AG20443 (cell line): ENCODE measurements at regions not wholly inside any gene's neighbourhood (a gene's known extent, or its start where the extent isn't known, plus 50 kb on each side); places are given as distances from the start of the nearest gene placed in this dataset.
"Not testable (repeated sequence)": the region's sequence is repeated elsewhere in the genome, so short reads cannot be mapped to it uniquely, and the experiment has no call there.

Experiments used
- DNase-seq: peaks from one replicate; pipeline ENCODE4 v3.0.0; 2012; ENCODE audit warnings: low spot score, mixed read lengths

GRCh38 chr10:94125856-94126255 is 132.1 kb downstream of the PLCE1 start:
- peak; percentile 45 for DNase-seq

DNA sequence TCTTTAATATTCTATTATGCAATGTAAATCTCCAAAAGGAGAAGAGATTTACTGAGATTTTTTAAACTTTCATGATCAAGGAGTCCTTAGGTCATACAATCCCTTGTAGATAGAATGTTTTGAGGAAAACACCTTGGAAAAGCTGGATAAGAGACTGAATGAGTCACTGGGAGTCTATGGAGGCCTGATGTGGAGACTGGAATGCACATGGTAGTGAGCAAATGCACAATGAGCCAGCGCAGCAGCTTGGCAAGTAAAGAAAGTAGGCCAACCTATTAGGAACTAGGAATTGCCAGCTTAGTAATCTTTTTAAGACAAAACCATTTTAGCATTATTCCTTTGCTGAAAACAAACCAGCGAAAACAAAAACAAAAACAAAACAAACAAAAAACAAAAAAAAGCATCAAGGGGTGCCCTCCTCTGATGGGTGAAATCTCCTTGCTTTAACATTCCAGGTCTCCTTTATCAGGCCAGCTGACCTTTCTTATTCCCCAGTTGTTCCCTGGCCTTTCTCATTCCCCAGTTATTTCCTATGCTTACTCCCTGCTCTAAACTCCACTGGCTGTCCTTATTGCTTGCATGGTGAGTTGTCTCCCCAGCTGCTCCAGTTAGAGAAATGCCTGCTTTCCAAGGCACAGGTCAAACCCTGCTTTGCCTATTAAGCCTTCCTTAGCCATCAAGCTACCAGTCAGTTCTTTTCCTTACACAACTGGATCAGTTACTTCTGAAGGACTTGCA is 135.8 kb downstream of the PLCE1 start:
- DNase-seq, result peak; percentile 84

GRCh38 chr10:94131885-94132284 is 138.2 kb downstream of the PLCE1 start:
- peak; percentile 25 for DNase-seq

- peak; percentile 47 for DNase-seq
Measured at GRCh38 chr10:94133239-94133638, 139.5 kb downstream of the PLCE1 start.

DNA sequence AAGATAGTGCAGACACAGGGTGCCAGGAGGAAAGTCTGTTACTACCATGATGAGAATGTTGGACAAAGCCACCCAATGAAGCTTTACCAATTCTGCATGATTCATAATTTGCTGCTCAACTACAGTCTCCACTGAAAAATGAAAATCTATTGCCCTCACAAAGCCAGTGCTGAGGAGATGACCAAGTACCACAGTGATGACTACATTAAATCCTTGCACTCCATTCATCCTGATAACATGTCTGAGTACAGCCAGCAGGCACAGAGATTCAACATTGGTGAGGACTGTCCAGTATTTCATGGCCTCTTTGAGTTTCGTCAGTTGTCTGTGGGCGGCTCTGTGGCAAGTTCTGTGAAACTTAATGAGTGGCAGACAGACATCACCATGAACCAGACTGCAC is 144.0 kb downstream of the PLCE1 start:
- DNase-seq, result peak; percentile 35

- DNase-seq, result peak; percentile 57
Measured at GRCh38 chr10:94138391-94138790, 144.7 kb downstream of the PLCE1 start.

GRCh38 chr10:94143261-94143660 is 149.5 kb downstream of the PLCE1 start:
- DNase-seq, result no peak

- no peak for DNase-seq
Measured at GRCh38 chr10:94146313-94146712, 152.6 kb downstream of the PLCE1 start.

DNA sequence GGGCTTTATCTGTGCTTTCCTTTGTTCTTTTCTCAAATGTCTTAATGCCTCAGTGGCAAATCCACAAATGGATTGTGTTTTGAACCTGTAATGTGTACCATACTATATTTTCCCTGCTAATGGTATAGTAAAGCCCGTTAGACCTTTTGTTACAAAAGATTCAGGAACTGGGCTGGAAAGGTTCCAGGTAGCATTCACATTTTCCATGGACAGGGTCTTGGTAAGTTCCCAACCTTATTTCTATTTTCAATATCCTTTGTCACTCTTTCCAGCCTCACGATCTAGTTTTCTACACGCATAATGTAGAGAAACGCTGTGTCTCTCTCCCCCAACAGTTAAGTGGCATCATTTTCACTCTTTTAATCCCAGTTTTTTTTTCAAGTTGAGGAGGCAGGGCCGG is 153.0 kb downstream of the PLCE1 start:
- DNase-seq, result no peak

- DNase-seq, result no peak
Measured at GRCh38 chr10:94149702-94150101, 156.0 kb downstream of the PLCE1 start.

DNA sequence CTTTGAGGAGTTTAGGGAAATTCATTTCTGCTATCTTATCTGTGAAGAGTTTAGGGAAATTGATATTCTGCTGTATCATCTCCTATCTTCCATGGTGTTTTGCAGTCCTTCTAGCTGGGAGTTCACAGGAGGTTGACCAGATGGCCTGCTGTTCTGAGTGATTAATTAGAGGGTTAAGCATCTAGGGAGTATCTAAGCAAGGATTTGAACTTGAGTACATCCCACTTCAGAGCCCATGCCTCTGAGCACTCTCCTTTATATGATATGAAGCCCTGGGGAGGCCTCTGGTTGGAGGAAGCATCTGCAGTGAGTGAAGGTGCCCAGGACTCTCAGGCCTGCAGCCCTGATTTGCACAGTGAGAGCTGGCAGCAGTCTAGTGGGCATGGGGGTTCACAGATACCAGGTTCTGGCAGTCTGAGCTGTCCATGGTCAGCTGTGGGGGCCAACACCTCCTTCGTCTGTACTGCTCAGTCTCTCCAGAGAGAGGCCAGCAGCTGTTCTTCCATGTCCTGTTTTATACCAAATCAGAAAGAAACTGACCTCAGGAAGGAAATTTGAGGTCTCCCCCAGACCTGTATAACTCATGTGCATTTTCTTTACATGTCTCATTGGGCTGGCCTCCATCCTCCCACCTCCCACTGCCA is 156.9 kb downstream of the PLCE1 start:
- no peak for DNase-seq

GRCh38 chr10:94155722-94156271 is 162.1 kb downstream of the PLCE1 start:
- no peak for DNase-seq

GRCh38 chr10:94156453-94156852 is 162.7 kb downstream of the PLCE1 start:
- DNase-seq, result peak; percentile 21

DNA sequence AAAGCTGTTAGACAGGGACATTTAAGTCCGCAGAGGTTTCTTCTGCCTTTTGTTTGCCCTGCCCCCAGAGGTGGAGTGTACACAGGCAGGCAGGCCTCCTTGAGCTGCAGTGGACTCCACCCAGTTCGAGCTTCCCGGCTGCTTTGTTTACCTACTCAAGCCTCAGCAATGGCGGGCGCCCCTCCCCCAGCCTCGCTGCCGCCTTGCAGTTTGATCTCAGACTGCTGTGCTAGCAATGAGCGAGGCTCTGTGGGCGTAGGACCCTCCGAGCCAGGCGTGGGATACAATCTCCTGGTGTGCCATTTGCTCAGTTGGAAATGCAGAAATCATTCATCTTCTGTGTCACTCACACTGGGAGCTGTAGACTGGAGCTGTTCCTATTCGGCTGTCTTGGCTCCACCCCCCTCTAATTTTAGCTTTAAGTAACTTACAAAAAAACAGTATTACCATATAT is 171.5 kb downstream of the PLCE1 start:
- not testable (repeated sequence) for DNase-seq

- DNase-seq, result no peak
Measured at GRCh38 chr10:94172332-94172731, 178.6 kb downstream of the PLCE1 start.

- DNase-seq, result no peak
Measured at GRCh38 chr10:94173594-94173993, 179.9 kb downstream of the PLCE1 start.

- DNase-seq, result no peak
Measured at GRCh38 chr10:94174838-94175237, 181.1 kb downstream of the PLCE1 start.

DNA sequence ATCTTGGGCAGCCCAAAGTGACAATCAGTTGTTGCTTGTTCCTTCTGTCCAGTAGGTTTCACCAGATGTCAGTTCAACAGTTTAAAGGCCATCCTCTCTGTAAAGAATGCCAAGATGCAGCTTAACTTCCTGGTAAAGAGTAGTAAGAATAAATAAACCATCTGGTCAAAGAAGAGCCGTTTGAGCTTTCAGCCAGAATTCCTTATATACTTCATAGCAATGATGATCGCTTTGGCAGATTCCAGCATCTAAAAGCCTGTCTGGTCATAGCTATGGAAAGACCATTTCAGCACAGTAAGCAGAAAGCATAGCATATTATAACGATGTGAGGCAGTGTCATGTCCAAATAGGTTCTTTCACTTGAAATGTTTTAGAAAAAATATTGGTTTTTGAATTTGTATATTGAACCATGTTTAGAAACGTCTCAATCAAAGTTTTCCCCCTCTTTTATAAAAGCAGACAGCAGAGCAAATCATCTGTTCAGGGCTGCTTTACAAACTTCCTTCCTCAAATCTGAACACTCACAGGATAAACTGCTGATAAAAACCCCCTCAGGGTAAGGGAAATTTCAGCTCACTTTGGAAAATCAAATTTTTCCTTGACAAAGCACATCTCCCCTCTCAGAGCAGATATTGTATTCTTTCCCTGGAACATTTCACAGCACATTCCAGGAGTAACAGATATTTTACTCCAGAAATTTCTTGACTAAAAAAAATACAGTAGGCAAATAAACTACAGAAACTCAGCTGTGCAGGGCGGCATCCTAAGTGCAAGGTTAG is 184.1 kb downstream of the NOC3L start:
- DNase-seq, result no peak

- DNase-seq, result no peak
Measured at GRCh38 chr10:94180576-94180975, 182.2 kb downstream of the NOC3L start.

DNA sequence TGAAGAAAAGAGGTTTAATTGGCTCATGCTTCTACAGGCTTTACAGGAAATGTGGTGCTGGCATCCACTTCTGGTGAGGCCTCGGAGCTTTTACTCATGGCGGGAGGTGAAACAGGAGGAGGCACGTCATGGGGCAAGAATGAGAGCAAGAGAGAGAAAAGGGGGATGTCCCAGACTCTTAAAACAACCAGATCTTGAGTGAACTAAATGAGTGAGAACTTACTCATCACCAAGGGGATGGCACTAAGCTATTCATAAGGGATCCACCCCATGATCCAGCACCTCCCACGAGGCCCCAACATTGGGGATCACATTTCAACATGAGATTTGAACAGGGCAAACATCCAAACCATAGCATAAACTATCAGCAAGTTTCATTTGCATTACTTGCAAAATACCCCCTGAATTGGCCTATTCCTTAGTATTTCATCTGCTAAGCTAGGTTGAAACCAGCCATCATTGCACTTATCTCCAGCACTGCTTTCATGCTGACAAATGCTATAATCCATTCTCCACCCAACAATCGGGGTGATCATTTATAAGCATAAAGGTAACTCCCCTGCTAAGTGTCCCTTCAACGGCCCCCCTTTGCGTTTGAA is 179.0 kb downstream of the NOC3L start:
- peak; percentile 77 for DNase-seq

DNA sequence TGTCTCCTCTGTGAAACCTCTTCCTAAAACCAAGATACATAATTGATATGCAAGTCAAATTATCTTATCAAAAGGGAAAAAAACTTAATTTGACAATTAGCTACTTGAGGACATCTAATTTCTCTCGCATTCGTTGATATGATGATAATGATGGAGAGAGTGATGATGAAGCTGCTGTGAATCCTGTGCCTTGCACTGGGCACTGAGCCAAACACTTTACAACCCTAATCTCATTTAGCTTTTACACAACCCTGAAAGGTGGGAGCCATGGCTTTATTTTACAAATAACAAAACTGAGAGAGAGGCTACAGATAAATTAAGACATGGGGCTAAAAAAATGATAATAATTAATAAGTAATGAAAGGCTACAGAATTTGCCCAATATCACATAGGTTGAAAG is 176.0 kb downstream of the NOC3L start:
- DNase-seq, result no peak

DNA sequence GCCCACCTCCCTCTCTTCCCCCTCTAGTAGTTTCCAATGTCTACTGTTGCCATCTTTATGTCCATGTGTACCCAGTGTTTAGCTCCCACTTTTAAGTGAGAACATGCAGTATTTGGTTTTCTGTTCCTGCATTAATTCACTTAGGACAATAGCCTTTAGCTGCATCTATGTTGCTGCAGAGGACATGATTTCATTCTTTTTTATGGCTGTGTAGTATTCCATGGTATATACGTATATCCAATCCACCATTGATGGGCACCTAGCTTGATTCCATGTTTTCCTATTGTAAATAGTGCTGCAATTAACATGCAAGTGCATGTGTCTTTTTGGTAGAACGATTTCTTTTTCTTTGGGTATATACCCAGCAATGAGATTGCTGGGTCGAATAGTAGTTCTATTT is 170.4 kb downstream of the NOC3L start:
- no peak for DNase-seq
